ENCODE measurements at regions not wholly inside any gene's neighbourhood (a gene's known extent, or its start where the extent isn't known, plus 50 kb on each side); places are given as distances from the start of the nearest gene placed in this dataset.
"Not testable (repeated sequence)": the region's sequence is repeated elsewhere in the genome, so short reads cannot be mapped to it uniquely, and the experiment has no call there.

- no peak for DNase-seq
Observed at GRCh38 chr5:163794993-163795392, 289.6 kb downstream of the MAT2B start.

GRCh38 chr5:163807781-163808180, 302.4 kb downstream of the MAT2B start:
- no peak for DNase-seq

- no peak for DNase-seq
Observed at GRCh38 chr5:163809473-163809872, 304.1 kb downstream of the MAT2B start.

GRCh38 chr5:163813900-163814299, 308.5 kb downstream of the MAT2B start:
- DNase-seq: no peak

- DNase-seq: no peak
Observed at GRCh38 chr5:163815240-163815791, 309.9 kb downstream of the MAT2B start.

- no peak for DNase-seq
Observed at GRCh38 chr5:163821142-163821541, 315.7 kb downstream of the MAT2B start.

GRCh38 chr5:163822548-163822947, 317.1 kb downstream of the MAT2B start:
- no peak for DNase-seq

- no peak for DNase-seq
Observed at GRCh38 chr5:163825661-163826060, 320.2 kb downstream of the MAT2B start.

GRCh38 chr5:163826201-163826600, 320.8 kb downstream of the MAT2B start:
- no peak for DNase-seq

GRCh38 chr5:163832155-163832554, 326.7 kb downstream of the MAT2B start:
- no peak for DNase-seq

GRCh38 chr5:163838738-163839137, 333.3 kb downstream of the MAT2B start:
- no peak for DNase-seq

GRCh38 chr5:163846512-163846911, 341.1 kb downstream of the MAT2B start:
- DNase-seq: no peak

GRCh38 chr5:163855754-163856153, 350.3 kb downstream of the MAT2B start:
- DNase-seq: no peak

- DNase-seq: no peak
Observed at GRCh38 chr5:163861670-163862069, 356.3 kb downstream of the MAT2B start.

GRCh38 chr5:163867324-163867723, 361.9 kb downstream of the MAT2B start:
- no peak for DNase-seq

GRCh38 chr5:163867738-163868137, 362.3 kb downstream of the MAT2B start:
- no peak for DNase-seq

- no peak for DNase-seq
Observed at GRCh38 chr5:163869581-163869980, 364.2 kb downstream of the MAT2B start.

GRCh38 chr5:163870441-163870840, 365.0 kb downstream of the MAT2B start:
- no peak for DNase-seq

- DNase-seq: no peak
Observed at GRCh38 chr5:163874431-163874830, 369.0 kb downstream of the MAT2B start.

- not testable (repeated sequence) for DNase-seq
Observed at GRCh38 chr5:163874912-163875311, 369.5 kb downstream of the MAT2B start.

- no peak for DNase-seq
Observed at GRCh38 chr5:163877865-163878264, 372.4 kb downstream of the MAT2B start.

- no peak for DNase-seq
Observed at GRCh38 chr5:163878490-163878889, 373.1 kb downstream of the MAT2B start.

- no peak for DNase-seq
Observed at GRCh38 chr5:163880302-163880701, 374.9 kb downstream of the MAT2B start.

- no peak for DNase-seq
Observed at GRCh38 chr5:163885117-163885516, 379.7 kb downstream of the MAT2B start.

GRCh38 chr5:163887854-163888253, 382.4 kb downstream of the MAT2B start:
- no peak for DNase-seq

- no peak for DNase-seq
Observed at GRCh38 chr5:163888366-163888765, 382.9 kb downstream of the MAT2B start.

Measured in activated CD4-positive, alpha-beta T cell treated with anti-CD3 and anti-CD28 coated beads for 1 hour (primary cell).